HEK293 (cell line): ENCODE measurements at regions not wholly inside any gene's neighbourhood (a gene's known extent, or its start where the extent isn't known, plus 50 kb on each side); places are given as distances from the start of the nearest gene placed in this dataset.

Experiments used
- ZFP41 ChIP-seq: fragments of 450-650 bp; formaldehyde crosslinking; IDR thresholded peaks from 2 replicates; pipeline ENCODE4 v1.5.1; 2016; ENCODE audit warnings: missing biosample characterization, missing genetic modification characterization, borderline replicate concordance
- ZNF292 ChIP-seq: fragments of 450-650 bp; formaldehyde crosslinking; IDR thresholded peaks from 2 replicates; pipeline ENCODE4 v1.5.1; 2016; ENCODE audit warnings: low read depth, missing biosample characterization, missing genetic modification characterization, borderline replicate concordance
- ZNF777 ChIP-seq: fragments of 450-650 bp; formaldehyde crosslinking; IDR thresholded peaks from 2 replicates; pipeline ENCODE4 v1.5.1; 2017; ENCODE audit warnings: missing biosample characterization, missing genetic modification characterization, borderline replicate concordance
- TF ChIP-seq, protein P1 (sequence below): fragments of 450-650 bp; formaldehyde crosslinking; IDR thresholded peaks from 2 replicates; pipeline ENCODE4 v1.5.1; 2016; ENCODE audit warnings: missing biosample characterization, missing genetic modification characterization
- TF ChIP-seq, protein P2 (sequence below): fragments of 450-650 bp; formaldehyde crosslinking; IDR thresholded peaks from 2 replicates; pipeline ENCODE4 v1.5.1; 2016; ENCODE audit warnings: missing biosample characterization, missing genetic modification characterization, low read depth

DNA sequence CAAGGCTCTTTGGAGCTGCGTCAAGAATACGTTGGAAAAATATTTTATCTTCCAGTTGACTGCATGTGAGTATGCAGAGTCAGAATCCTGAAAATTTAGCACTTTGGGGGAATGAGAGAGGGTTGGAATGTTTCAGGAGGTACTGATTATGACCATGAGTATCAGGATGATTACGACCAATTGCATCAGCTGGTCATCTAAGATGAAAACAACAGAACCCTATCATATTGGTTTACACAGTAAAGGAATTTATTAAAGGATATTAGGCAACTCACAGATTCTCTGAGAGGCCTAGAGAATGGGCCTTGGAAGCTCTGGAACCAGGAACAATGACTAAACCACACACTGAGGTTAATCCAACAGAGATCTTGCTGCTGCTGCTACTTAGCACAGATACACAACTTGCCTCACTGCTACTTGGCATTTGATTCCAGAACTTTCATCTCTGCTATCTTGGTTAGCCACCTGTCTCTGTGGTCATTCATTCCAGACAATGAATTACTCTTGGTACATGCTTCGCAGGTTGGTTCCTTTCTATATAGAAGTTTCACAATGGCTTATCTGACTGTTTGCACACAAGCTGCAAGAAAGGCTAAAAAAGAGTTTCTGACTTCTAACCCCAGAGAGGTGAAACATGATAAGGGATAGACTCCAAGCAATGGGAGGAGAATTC is 68.0 kb upstream of the CTTNBP2 start:
- TF ChIP-seq, protein P1, sequence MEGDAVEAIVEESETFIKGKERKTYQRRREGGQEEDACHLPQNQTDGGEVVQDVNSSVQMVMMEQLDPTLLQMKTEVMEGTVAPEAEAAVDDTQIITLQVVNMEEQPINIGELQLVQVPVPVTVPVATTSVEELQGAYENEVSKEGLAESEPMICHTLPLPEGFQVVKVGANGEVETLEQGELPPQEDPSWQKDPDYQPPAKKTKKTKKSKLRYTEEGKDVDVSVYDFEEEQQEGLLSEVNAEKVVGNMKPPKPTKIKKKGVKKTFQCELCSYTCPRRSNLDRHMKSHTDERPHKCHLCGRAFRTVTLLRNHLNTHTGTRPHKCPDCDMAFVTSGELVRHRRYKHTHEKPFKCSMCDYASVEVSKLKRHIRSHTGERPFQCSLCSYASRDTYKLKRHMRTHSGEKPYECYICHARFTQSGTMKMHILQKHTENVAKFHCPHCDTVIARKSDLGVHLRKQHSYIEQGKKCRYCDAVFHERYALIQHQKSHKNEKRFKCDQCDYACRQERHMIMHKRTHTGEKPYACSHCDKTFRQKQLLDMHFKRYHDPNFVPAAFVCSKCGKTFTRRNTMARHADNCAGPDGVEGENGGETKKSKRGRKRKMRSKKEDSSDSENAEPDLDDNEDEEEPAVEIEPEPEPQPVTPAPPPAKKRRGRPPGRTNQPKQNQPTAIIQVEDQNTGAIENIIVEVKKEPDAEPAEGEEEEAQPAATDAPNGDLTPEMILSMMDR (tag by site-specific recombination): no peak
- TF ChIP-seq ZNF292 (tag by site-specific recombination) (no peak), ZNF777 (no peak), ZFP41 (tag by site-specific recombination) (no peak)
- TF ChIP-seq, protein P2, sequence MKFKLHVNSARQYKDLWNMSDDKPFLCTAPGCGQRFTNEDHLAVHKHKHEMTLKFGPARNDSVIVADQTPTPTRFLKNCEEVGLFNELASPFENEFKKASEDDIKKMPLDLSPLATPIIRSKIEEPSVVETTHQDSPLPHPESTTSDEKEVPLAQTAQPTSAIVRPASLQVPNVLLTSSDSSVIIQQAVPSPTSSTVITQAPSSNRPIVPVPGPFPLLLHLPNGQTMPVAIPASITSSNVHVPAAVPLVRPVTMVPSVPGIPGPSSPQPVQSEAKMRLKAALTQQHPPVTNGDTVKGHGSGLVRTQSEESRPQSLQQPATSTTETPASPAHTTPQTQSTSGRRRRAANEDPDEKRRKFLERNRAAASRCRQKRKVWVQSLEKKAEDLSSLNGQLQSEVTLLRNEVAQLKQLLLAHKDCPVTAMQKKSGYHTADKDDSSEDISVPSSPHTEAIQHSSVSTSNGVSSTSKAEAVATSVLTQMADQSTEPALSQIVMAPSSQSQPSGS (tag by site-specific recombination): no peak
